ENCODE measurements at regions not wholly inside any gene's neighbourhood (a gene's known extent, or its start where the extent isn't known, plus 50 kb on each side); places are given as distances from the start of the nearest gene placed in this dataset.
"Not testable (repeated sequence)": the region's sequence is repeated elsewhere in the genome, so short reads cannot be mapped to it uniquely, and the experiment has no call there.

- DNase-seq (ENCODE audit: low read depth, low spot score): not testable (repeated sequence)
These were observed 577.7 kb upstream of the TPTE start for GRCh38 chr21:9943639-9944038.

- DNase-seq (ENCODE audit: low read depth, low spot score): not testable (repeated sequence)
These were observed 575.3 kb upstream of the TPTE start for GRCh38 chr21:9946057-9946456.

- DNase-seq (ENCODE audit: low read depth, low spot score): not testable (repeated sequence)
These were observed 571.7 kb upstream of the TPTE start for GRCh38 chr21:9949510-9950289.

- not testable (repeated sequence) for DNase-seq (ENCODE audit: low read depth, low spot score)
These were observed 571.0 kb upstream of the TPTE start for GRCh38 chr21:9950363-9950762.

- DNase-seq (ENCODE audit: low read depth, low spot score): not testable (repeated sequence)
These were observed 562.6 kb upstream of the TPTE start for GRCh38 chr21:9958791-9959190.

DNA sequence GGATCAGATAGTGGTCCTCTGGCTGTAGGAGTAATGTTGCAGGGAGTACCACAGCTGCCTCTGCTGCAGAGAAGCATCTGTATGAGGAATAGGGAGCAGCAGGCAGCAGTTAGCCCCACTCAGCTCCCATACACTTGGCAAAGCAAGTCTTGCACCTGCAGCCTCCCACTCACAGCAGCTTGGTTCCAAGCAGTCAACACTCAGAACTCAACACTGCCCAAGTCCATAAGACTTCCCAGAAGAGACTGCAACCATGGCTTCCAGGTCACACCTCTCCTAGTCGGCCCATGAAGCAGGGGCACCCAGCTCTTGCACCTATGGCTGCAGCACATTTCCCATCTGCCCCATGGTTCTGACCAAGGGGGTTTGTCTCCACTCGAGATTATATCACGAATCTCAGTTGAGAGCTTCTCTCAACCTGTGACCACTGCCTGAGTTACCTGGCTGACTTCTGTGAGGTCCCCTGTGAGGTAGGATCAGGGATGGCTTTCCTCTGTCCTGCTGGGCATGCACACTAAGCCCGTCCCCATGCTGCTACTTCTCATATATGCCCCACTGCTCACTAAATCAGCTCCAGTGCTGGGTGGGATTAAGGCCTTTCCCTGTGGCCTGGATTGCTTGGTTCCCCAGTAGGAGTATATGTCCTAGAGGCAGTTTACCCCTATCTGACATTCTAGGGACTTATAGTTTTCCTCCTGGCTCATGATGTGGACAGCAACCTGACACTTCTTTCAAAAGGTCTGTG, 562.0 kb upstream of the TPTE start:
- not testable (repeated sequence) for DNase-seq (ENCODE audit: low read depth, low spot score)

DNA sequence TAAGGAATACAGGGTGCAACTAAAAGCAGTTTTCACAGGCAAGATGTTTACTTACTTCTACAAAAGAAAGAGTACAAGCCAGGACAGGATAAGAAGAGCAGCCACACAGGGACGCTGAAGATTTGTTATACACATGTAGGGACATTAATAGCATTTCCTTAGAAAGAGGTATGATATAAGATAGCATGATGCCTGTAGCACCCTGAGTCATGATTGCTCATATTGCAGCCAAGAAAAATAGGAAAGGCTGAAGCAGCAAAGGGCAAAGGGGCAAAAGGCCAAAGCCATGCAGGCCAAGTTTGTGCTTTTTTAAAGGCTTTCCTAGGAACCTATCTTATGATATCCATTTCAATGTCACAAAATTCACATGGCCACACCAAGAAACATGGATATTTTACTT, 552.0 kb upstream of the TPTE start:
- DNase-seq (ENCODE audit: low read depth, low spot score): not testable (repeated sequence)

DNA sequence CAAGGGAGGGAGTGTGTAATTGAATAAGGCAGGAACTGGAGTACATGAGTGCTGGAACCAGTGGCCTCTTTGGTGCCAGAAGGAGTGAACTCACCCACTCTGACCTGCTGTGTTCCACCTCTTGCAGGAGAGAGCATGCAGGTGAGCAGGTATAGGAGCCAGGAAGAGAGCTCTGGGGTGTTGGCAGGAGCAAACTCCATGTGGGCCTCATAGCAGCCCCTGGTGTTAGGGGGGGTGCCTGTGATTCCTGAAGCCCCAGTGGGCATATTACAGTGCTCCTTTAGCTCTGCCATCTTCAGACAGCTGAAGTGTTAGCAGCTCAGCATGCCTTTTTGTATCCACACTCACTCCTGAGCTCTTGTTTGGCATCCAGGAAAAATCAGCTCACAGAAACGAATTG, 549.4 kb upstream of the TPTE start:
- DNase-seq (ENCODE audit: low read depth, low spot score): not testable (repeated sequence)

- DNase-seq (ENCODE audit: low read depth, low spot score): not testable (repeated sequence)
These were observed 543.0 kb upstream of the TPTE start for GRCh38 chr21:9978371-9978770.

GRCh38 chr21:9997507-9997906, 523.9 kb upstream of the TPTE start:
- DNase-seq (ENCODE audit: low read depth, low spot score): not testable (repeated sequence)

DNA sequence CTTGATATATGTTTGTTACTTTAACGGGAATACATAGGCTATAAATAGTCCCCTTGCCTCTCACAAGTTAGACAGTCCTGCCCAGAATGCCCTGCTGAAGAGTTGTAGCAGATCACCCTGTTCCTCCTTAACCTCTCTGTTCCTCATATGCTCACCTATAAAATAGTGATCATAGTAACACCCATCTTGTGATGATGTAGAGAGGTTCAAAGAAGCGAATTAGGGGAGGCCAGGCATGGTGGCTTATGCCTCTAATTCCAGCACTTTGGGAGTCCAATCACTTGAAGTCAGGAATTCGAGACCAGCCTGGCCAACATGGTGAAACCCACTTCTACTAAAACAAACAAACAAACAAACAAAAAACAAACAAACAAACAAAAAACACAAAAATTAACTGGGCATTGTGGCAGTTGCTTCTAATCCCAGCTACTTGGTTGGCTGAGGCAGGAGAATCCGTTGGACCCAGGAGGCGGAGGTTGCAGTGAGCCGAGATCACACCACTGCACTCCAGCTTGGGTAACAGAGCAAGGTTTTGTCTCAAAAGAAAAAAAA, 518.5 kb upstream of the TPTE start:
- DNase-seq (ENCODE audit: low read depth, low spot score): not testable (repeated sequence)

DNA sequence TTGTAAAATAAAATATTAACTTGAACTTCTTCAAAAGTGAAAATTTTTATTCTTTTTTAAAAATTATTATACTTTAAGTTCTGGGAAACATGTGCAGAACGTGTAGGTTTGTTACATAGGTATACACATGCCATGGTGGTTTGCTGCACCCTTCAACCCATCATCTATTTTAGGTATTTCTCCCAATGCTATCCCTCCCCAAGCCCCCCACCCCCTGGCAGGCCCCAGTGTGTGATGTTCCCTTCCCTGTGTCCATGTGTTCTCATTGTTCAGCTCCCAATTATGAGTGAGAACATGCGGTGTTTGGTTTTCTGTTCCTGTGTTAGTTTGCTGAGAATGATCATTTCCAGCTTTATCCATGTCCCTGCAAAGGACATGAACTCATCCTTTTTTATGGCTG, 515.6 kb upstream of the TPTE start:
- not testable (repeated sequence) for DNase-seq (ENCODE audit: low read depth, low spot score)

- DNase-seq (ENCODE audit: low read depth, low spot score): not testable (repeated sequence)
These were observed 504.4 kb upstream of the TPTE start for GRCh38 chr21:10016991-10017390.

- DNase-seq (ENCODE audit: low read depth, low spot score): not testable (repeated sequence)
These were observed 503.6 kb upstream of the TPTE start for GRCh38 chr21:10017757-10018156.

DNA sequence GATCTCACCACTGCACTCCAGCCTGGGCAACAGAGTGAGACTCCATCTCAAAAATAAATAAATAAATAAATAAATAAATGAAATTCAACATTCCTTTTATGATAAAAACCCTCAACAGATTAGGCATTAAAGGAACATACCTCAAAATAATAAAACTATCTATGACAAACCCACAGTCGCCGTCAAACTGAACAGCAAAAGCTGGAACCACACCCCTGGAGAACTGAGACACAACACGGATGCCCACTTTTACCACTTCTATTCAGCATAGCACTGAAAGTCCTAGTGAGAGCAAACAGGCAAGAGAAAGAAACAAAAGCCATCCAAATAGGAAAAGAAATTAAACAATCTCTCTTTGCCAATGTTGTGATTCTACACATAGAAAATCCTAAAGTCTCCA, 499.9 kb upstream of the TPTE start:
- not testable (repeated sequence) for DNase-seq (ENCODE audit: low read depth, low spot score)

GRCh38 chr21:10022745-10023144, 498.6 kb upstream of the TPTE start:
- DNase-seq (ENCODE audit: low read depth, low spot score): not testable (repeated sequence)

All from astrocyte of the hippocampus (primary cell).